HEK293T (cell line): ENCODE measurements at regions not wholly inside any gene's neighbourhood (a gene's known extent, or its start where the extent isn't known, plus 50 kb on each side); places are given as distances from the start of the nearest gene placed in this dataset.

Experiments
- BHLHE40 ChIP-seq: fragments of 450-650 bp; IDR thresholded peaks from 2 replicates; pipeline ENCODE4 v1.6.1; 2016; ENCODE audit warnings: mild to moderate bottlenecking, moderate library complexity, borderline replicate concordance
- ELF4 ChIP-seq: fragments of 450-650 bp; IDR thresholded peaks from 2 replicates; pipeline ENCODE4 v1.6.1; 2017; ENCODE audit warnings: antibody characterized with exemption
- FOXK2 ChIP-seq: fragments of 450-650 bp; IDR thresholded peaks from 2 replicates; pipeline ENCODE4 v1.6.1; 2016; ENCODE audit warnings: mild to moderate bottlenecking
- FOXM1 ChIP-seq: fragments of 450-650 bp; IDR thresholded peaks from 2 replicates; pipeline ENCODE4 v1.6.1; 2017; ENCODE audit warnings: mild to moderate bottlenecking, borderline replicate concordance
- HDGF ChIP-seq: fragments of 450-650 bp; IDR thresholded peaks from 2 replicates; pipeline ENCODE4 v1.6.1; 2017; ENCODE audit warnings: antibody characterized with exemption, borderline replicate concordance
- SP1 ChIP-seq: fragments of 450-650 bp; IDR thresholded peaks from 2 replicates; pipeline ENCODE4 v1.6.1; 2017
- SUZ12 ChIP-seq: fragments of 450-650 bp; IDR thresholded peaks from 2 replicates; pipeline ENCODE4 v1.6.1; 2016; ENCODE audit warnings: mild to moderate bottlenecking

DNA sequence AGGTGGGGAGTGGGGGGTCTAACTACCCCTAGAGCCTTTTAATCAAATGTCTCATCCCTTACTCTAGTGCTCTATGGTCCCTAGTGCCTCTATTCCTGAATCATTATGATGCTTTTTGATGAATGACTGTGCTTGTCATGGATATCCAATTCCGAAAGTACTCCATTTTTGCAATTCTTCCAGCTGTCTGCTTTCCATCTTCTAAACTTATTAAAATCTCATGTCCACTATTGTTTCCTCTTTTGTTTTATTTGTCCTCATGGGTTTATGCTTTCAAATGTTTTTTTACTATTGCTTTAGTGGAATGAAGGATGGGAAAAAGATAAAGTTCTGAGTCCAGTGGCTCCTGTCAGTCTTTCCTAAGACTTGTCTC, 77.2 kb upstream of the KCNMB2 start:
- TF ChIP-seq SP1 (no peak), SUZ12 (no peak), BHLHE40 (no peak), FOXM1 (no peak), FOXK2 (no peak), ELF4 (no peak), HDGF (no peak)
